ENCODE measurements at regions not wholly inside any gene's neighbourhood (a gene's known extent, or its start where the extent isn't known, plus 50 kb on each side); places are given as distances from the start of the nearest gene placed in this dataset.

- Histone ChIP-seq H3K4me1 (ENCODE audit: insufficient read depth, low read length, poor library complexity, severe bottlenecking) (no peaks in the 10 kb centered on the region), H3K27ac (ENCODE audit: low read depth, low read length, poor library complexity, severe bottlenecking) (no peak overlapping the region), H4K20me1 (ENCODE audit: insufficient read depth, low read length) (no peaks in the 10 kb centered on the region), H3K9me2 (ENCODE audit: insufficient read depth, low read length) (no peaks in the 10 kb centered on the region), H3K4me2 (ENCODE audit: low read length) (no peak overlapping the region), H3K4me3 (ENCODE audit: low read depth, low read length, poor library complexity, severe bottlenecking) (no peak overlapping the region), H2AFZ (ENCODE audit: low read length) (no peak overlapping the region), H3K9me3 (ENCODE audit: low read length) (no peaks in the 10 kb centered on the region), H3K79me2 (ENCODE audit: insufficient read depth, low read depth, low read length) (no peaks in the 10 kb centered on the region), H3K36me3 (ENCODE audit: insufficient read depth, low read length) (no peaks in the 10 kb centered on the region)
- BruUV-seq (replicated peaks) = no TSS peak
- no peak for DNase-seq (ENCODE audit: low spot score)
- ChIA-PET POLR2A (no interaction called here), CTCF (ENCODE audit: unreplicated experiment) (no interaction called here)
- intact Hi-C loops (cut with micrococcal nuclease; ENCODE audit: unreplicated experiment) = no loop called here
- TF ChIP-seq, protein P1, sequence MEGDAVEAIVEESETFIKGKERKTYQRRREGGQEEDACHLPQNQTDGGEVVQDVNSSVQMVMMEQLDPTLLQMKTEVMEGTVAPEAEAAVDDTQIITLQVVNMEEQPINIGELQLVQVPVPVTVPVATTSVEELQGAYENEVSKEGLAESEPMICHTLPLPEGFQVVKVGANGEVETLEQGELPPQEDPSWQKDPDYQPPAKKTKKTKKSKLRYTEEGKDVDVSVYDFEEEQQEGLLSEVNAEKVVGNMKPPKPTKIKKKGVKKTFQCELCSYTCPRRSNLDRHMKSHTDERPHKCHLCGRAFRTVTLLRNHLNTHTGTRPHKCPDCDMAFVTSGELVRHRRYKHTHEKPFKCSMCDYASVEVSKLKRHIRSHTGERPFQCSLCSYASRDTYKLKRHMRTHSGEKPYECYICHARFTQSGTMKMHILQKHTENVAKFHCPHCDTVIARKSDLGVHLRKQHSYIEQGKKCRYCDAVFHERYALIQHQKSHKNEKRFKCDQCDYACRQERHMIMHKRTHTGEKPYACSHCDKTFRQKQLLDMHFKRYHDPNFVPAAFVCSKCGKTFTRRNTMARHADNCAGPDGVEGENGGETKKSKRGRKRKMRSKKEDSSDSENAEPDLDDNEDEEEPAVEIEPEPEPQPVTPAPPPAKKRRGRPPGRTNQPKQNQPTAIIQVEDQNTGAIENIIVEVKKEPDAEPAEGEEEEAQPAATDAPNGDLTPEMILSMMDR (conservative IDR thresholded peaks at IDR 0.05; ENCODE audit: low read length) = no peak
- TF ChIP-seq EZH2phosphoT487 (IDR thresholded peaks at IDR 0.05; ENCODE audit: borderline replicate concordance, low read depth, low read length) = no peak
These were observed 675.4 kb downstream of the SEMA5A start for GRCh38 chr5:8870349-8870958.

DNA sequence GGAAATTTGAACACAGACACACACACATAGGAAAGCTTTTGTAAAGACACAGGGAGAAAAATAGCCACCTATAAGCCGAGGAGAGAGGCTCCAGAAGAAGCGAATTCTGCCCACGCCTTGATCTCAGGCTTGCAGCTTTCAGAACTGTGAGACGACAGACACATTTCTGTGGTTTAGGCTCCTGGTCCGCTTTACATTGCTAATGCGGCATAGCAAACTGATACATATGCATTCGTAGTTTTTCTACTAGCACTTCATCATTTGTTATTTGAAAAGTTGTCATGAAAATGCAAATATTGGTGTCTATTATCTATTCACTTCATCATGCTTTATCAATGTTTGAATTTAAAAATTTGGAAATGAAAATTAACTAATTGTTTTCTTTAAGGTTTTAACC, 674.9 kb downstream of the SEMA5A start:
- H3K9me3 ChIP-seq (ENCODE audit: low read length) = no peaks in the 10 kb centered on the region
- BruUV-seq (replicated peaks) = no TSS peak
- no peak for DNase-seq (ENCODE audit: low spot score)
- no peak overlapping the region for H3K27ac ChIP-seq (ENCODE audit: low read depth, low read length, poor library complexity, severe bottlenecking)
- intact Hi-C loops (cut with micrococcal nuclease; ENCODE audit: unreplicated experiment) = no loop called here
- H3K4me3 ChIP-seq (ENCODE audit: low read depth, low read length, poor library complexity, severe bottlenecking) = no peak overlapping the region
- no peaks in the 10 kb centered on the region for H3K4me1 ChIP-seq (ENCODE audit: insufficient read depth, low read length, poor library complexity, severe bottlenecking)
- no peaks in the 10 kb centered on the region for H3K9me2 ChIP-seq (ENCODE audit: insufficient read depth, low read length)
- no peaks in the 10 kb centered on the region for H4K20me1 ChIP-seq (ENCODE audit: insufficient read depth, low read length)
- ChIA-PET CTCF (ENCODE audit: unreplicated experiment) (no interaction called here), POLR2A (no interaction called here)
- no peaks in the 10 kb centered on the region for H3K79me2 ChIP-seq (ENCODE audit: insufficient read depth, low read depth, low read length)
- H3K36me3 ChIP-seq (ENCODE audit: insufficient read depth, low read length) = no peaks in the 10 kb centered on the region
- TF ChIP-seq, protein P1 (conservative IDR thresholded peaks at IDR 0.05; ENCODE audit: low read length) = no peak
- TF ChIP-seq EZH2phosphoT487 (IDR thresholded peaks at IDR 0.05; ENCODE audit: borderline replicate concordance, low read depth, low read length) = no peak
- no peak overlapping the region for H2AFZ ChIP-seq (ENCODE audit: low read length)
- H3K4me2 ChIP-seq (ENCODE audit: low read length) = no peak overlapping the region

- Histone ChIP-seq H3K79me2 (ENCODE audit: insufficient read depth, low read depth, low read length) (no peaks in the 10 kb centered on the region), H3K36me3 (ENCODE audit: insufficient read depth, low read length) (no peaks in the 10 kb centered on the region), H3K9me3 (ENCODE audit: low read length) (no peaks in the 10 kb centered on the region), H3K4me1 (ENCODE audit: insufficient read depth, low read length, poor library complexity, severe bottlenecking) (no peaks in the 10 kb centered on the region), H4K20me1 (ENCODE audit: insufficient read depth, low read length) (no peaks in the 10 kb centered on the region), H3K9me2 (ENCODE audit: insufficient read depth, low read length) (no peaks in the 10 kb centered on the region), H3K27ac (ENCODE audit: low read depth, low read length, poor library complexity, severe bottlenecking) (no peak overlapping the region), H3K4me2 (ENCODE audit: low read length) (no peak overlapping the region), H2AFZ (ENCODE audit: low read length) (no peak overlapping the region), H3K4me3 (ENCODE audit: low read depth, low read length, poor library complexity, severe bottlenecking) (no peak overlapping the region)
- ChIA-PET CTCF (ENCODE audit: unreplicated experiment) (no interaction called here), POLR2A (interaction anchor here (1.0 kb wide), 1 partner anchor 234 kb away, joined by 3 read pairs; no protein-coding TSS in a partner anchor)
- intact Hi-C loops (cut with micrococcal nuclease; ENCODE audit: unreplicated experiment) = no loop called here
- BruUV-seq (replicated peaks) = no TSS peak
- no peak for DNase-seq (ENCODE audit: low spot score)
- TF ChIP-seq, protein P1 (conservative IDR thresholded peaks at IDR 0.05; ENCODE audit: low read length) = no peak
- no peak for TF ChIP-seq EZH2phosphoT487 (IDR thresholded peaks at IDR 0.05; ENCODE audit: borderline replicate concordance, low read depth, low read length)
These were observed 674.4 kb downstream of the SEMA5A start for GRCh38 chr5:8871446-8871845.
